Astrocyte (in vitro differentiated cells and primary cell): ENCODE measurements at regions not wholly inside any gene's neighbourhood (a gene's known extent, or its start where the extent isn't known, plus 50 kb on each side); places are given as distances from the start of the nearest gene placed in this dataset.

Source experiments
- EZH2 ChIP-seq: IDR thresholded peaks from 2 replicates; pipeline ENCODE4 v1.6.1; 2012; ENCODE audit warnings: mild to moderate bottlenecking, low read length, inconsistent platforms; ENCODE audit not compliant: insufficient read depth
- TF ChIP-seq, protein P1 (sequence below): IDR thresholded peaks from 2 replicates; pipeline ENCODE4 v1.5.1; 2011; ENCODE audit warnings: low read depth, mild to moderate bottlenecking, inconsistent platforms, low read length, moderate library complexity; ENCODE audit not compliant: insufficient read depth

DNA sequence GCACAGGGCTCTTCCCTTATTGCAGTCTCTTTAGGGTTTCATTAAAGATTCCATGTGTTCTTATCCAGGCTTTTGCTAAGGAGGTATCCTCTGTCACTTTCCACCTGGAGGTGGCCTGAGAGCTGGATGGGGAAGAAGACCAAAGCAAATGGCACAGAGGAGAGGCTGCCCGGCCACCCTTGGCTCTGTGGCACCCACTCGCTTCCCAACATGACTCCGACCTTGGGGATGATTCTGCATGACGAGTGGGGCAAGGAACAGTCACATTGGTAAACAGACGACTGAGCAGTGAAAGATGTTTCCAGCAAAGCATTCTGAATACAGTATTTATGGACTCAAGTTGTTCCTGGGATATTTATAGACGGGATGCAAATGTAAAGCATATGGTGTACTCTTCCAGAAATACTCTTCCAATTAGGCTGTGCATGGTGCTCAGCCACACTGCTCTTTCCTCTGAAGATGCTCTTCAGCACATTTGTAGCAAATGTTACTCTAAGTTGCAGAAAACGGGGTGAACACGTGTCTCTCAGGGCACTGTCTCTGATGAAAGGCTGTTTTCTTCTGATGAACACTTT lies 377.1 kb upstream of the HS6ST1 start:
- TF ChIP-seq, protein P1, sequence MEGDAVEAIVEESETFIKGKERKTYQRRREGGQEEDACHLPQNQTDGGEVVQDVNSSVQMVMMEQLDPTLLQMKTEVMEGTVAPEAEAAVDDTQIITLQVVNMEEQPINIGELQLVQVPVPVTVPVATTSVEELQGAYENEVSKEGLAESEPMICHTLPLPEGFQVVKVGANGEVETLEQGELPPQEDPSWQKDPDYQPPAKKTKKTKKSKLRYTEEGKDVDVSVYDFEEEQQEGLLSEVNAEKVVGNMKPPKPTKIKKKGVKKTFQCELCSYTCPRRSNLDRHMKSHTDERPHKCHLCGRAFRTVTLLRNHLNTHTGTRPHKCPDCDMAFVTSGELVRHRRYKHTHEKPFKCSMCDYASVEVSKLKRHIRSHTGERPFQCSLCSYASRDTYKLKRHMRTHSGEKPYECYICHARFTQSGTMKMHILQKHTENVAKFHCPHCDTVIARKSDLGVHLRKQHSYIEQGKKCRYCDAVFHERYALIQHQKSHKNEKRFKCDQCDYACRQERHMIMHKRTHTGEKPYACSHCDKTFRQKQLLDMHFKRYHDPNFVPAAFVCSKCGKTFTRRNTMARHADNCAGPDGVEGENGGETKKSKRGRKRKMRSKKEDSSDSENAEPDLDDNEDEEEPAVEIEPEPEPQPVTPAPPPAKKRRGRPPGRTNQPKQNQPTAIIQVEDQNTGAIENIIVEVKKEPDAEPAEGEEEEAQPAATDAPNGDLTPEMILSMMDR = no peak
- TF ChIP-seq EZH2 = no peak
